ENCODE measurements at regions not wholly inside any gene's neighbourhood (a gene's known extent, or its start where the extent isn't known, plus 50 kb on each side); places are given as distances from the start of the nearest gene placed in this dataset.
"Not testable (repeated sequence)": the region's sequence is repeated elsewhere in the genome, so short reads cannot be mapped to it uniquely, and the experiment has no call there.

GRCh38 chr5:136810261-136810801, 445.0 kb upstream of the TRPC7 start:
- no peak for DNase-seq

GRCh38 chr5:136809382-136809781, 444.0 kb upstream of the TRPC7 start:
- DNase-seq = no peak

- no peak for DNase-seq
Measured at GRCh38 chr5:136808756-136809155, 443.4 kb upstream of the TRPC7 start.

- DNase-seq = no peak
Measured at GRCh38 chr5:136805466-136805865, 440.1 kb upstream of the TRPC7 start.

- no peak for DNase-seq
Measured at GRCh38 chr5:136802383-136802782, 437.0 kb upstream of the TRPC7 start.

GRCh38 chr5:136799806-136800372, 434.5 kb upstream of the TRPC7 start:
- DNase-seq = no peak

GRCh38 chr5:136793300-136793699, 428.0 kb upstream of the TRPC7 start:
- DNase-seq = no peak

- DNase-seq = no peak
Measured at GRCh38 chr5:136781464-136781863, 416.1 kb upstream of the TRPC7 start.

GRCh38 chr5:136780518-136780917, 415.2 kb upstream of the TRPC7 start:
- no peak for DNase-seq

GRCh38 chr5:136776022-136776927, 410.9 kb upstream of the TRPC7 start:
- no peak for DNase-seq

GRCh38 chr5:136772491-136772890, 407.1 kb upstream of the TRPC7 start:
- no peak for DNase-seq

GRCh38 chr5:136769900-136770684, 404.7 kb upstream of the TRPC7 start:
- DNase-seq = no peak

- no peak for DNase-seq
Measured at GRCh38 chr5:136769093-136769492, 403.7 kb upstream of the TRPC7 start.

GRCh38 chr5:136768457-136768856, 403.1 kb upstream of the TRPC7 start:
- no peak for DNase-seq

- no peak for DNase-seq
Measured at GRCh38 chr5:136766456-136766855, 401.1 kb upstream of the TRPC7 start.

GRCh38 chr5:136764601-136765000, 399.3 kb upstream of the TRPC7 start:
- no peak for DNase-seq

- no peak for DNase-seq
Measured at GRCh38 chr5:136763548-136763947, 398.2 kb upstream of the TRPC7 start.

- DNase-seq = no peak
Measured at GRCh38 chr5:136754216-136754615, 388.9 kb upstream of the TRPC7 start.

GRCh38 chr5:136750224-136750862, 385.0 kb upstream of the TRPC7 start:
- no peak for DNase-seq

GRCh38 chr5:136749016-136749415, 383.7 kb upstream of the TRPC7 start:
- DNase-seq = no peak

GRCh38 chr5:136743052-136743451, 377.7 kb upstream of the TRPC7 start:
- no peak for DNase-seq

GRCh38 chr5:136740228-136740627, 374.9 kb upstream of the TRPC7 start:
- DNase-seq = no peak

GRCh38 chr5:136739271-136739670, 373.9 kb upstream of the TRPC7 start:
- DNase-seq = not testable (repeated sequence)

Measured in GF-D8 (cell line).